Adipocyte (in vitro differentiated cells): ENCODE measurements at regions not wholly inside any gene's neighbourhood (a gene's known extent, or its start where the extent isn't known, plus 50 kb on each side); places are given as distances from the start of the nearest gene placed in this dataset.

Source experiments
- DNase-seq: peaks from one replicate; pipeline ENCODE4 v3.0.0-alpha.2; 2015; ENCODE audit warnings: low read depth
- H3K27me3 ChIP-seq: replicated peaks from 2 replicates; pipeline ENCODE4 v1.7.0; 2013; ENCODE audit warnings: mild to moderate bottlenecking, low read length, moderate library complexity; ENCODE audit not compliant: control insufficient read depth, insufficient read depth
- H3K36me3 ChIP-seq: 2 replicates; pipeline ENCODE4 v1.7.0; 2013; ENCODE audit warnings: low read length, mild to moderate bottlenecking, moderate library complexity; ENCODE audit not compliant: control insufficient read depth, insufficient read depth, severe bottlenecking
- H3K4me1 ChIP-seq: 2 replicates; pipeline ENCODE4 v1.7.0; 2013; ENCODE audit warnings: mild to moderate bottlenecking, low read length, moderate library complexity; ENCODE audit not compliant: control insufficient read depth, insufficient read depth
- H3K4me3 ChIP-seq: 2 replicates; pipeline ENCODE4 v1.7.0; 2013; ENCODE audit warnings: mild to moderate bottlenecking, low read length, moderate library complexity
- H3K9ac ChIP-seq: 2 replicates; pipeline ENCODE4 v1.7.0; 2013; ENCODE audit warnings: mild to moderate bottlenecking, low read length, moderate library complexity
- H3K9me3 ChIP-seq: 2 replicates; pipeline ENCODE4 v1.7.0; 2013; ENCODE audit warnings: mild to moderate bottlenecking, low read length, moderate library complexity; ENCODE audit not compliant: control insufficient read depth

DNA sequence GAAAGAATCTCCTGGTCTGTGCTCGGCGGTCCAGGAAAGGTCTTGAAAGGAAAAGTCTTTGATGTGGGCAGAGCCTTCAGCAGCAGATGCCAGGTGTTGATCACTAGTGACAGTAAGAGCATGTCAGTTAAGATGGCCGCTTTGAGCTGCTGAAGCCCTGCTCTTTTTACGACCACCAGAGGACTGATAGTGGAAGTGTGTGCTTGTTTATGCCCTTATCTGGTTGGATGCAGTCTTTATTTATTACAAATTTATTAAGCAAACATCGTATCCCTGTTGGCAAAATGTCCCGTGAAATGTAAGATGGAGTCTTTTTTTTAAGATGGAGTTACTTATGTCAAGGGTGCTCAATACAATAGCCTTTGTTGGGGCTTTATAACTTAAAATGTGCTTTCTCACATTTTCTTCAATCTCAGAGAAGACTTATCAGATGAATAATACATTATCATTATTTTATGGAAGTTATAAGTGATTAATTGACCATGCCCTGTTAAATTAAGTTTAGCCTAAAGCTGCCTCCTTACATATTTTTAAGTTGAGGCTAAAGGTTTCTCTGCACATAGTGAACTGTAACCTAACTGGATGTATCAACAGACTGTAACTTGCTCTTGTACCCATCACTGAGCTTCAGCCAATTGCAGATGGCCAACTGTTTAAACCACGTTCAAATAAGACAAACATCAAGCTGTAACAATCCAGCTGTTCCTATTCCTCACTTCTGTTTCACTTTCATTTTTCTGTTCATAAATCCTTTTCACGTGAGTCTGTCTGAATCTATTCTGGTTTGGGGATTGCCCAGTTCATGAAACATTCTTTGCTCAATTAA, 97.4 kb upstream of the PIK3CG start:
- DNase-seq, result peak; percentile 73
- Histone ChIP-seq H3K27me3 (no peaks in the 10 kb centered on the region), H3K9me3 (no peaks in the 10 kb centered on the region), H3K36me3 (no peaks in the 10 kb centered on the region), H3K4me3 (peak overlapping the region; percentile 71), H3K4me1 (peaks cover 21% of the 10 kb centered on the region), H3K9ac (peak overlapping the region; percentile 63)

DNA sequence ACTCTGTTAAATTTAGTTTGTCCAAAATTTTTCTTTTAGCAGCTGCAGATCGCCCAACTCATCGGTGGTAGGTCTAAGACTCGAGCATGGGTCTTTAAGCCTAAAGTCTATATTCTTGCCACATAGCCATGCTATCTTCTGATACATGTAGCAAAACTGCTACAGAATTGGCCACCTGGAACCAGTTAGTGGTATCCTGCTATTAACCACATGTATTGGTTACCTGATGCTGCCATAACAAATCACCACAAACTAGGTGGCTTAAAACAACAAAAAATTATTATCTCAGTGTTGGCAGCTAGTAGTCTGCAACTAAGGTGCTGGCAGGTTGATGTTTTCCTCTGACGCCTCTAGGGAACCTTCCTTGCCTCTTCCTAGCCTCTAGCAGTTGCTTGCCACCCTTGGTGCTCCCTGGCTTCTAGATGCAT, 96.7 kb upstream of the PIK3CG start:
- H3K4me1 ChIP-seq, result peaks cover 25% of the 10 kb centered on the region
- no peaks in the 10 kb centered on the region for H3K36me3 ChIP-seq
- no peak for DNase-seq
- H3K9ac ChIP-seq, result peak overlapping the region; percentile 63
- no peaks in the 10 kb centered on the region for H3K27me3 ChIP-seq
- H3K4me3 ChIP-seq, result peak overlapping the region; percentile 71
- H3K9me3 ChIP-seq, result no peaks in the 10 kb centered on the region

DNA sequence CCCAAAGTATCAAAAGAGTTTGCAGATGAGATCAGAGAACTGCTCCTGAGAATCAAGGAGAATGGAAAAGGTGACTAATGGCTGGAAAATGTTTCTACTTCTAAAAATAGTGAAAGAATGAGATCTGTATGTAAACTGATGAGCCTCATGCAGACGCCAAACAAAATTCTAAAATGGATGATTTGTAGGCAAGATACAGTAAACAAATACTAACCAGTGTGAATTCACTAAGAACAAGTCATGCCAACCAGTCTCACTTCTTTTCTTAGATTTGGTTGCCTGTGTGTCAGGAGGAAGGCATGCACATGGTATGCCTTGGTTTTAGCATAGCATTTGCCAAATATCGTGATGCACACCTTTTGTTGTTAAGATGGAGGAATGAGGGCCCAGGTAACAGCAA, 94.9 kb upstream of the PIK3CG start:
- peak overlapping the region; percentile 71 for H3K4me3 ChIP-seq
- H3K36me3 ChIP-seq, result no peaks in the 10 kb centered on the region
- H3K9me3 ChIP-seq, result no peaks in the 10 kb centered on the region
- no peaks in the 10 kb centered on the region for H3K27me3 ChIP-seq
- H3K9ac ChIP-seq, result no peak overlapping the region
- H3K4me1 ChIP-seq, result peaks cover 31% of the 10 kb centered on the region
- DNase-seq, result peak; percentile 86

DNA sequence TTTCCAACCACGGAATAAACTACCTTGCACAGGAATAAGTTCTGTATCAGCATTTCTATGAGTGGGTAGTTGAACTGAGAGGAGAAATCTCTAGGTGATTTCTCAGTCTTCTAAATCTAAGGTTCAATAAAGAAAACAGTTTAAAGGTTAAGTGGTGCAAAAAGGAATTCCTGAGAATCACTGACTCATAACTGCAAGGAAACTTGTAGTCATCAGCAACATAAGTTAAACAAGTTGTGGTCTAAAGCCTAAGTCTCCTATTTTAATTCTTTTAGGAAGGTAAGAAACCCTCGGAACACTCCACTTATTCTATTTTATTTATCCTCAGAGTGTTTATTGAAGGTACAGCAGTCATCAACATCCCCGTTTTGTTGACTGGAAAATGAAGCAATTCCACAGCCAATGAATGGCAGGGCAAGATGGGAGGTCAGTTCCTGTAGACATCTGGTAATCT, 92.4 kb upstream of the PIK3CG start:
- Histone ChIP-seq H3K9ac (peak overlapping the region; percentile 31), H3K4me3 (peak overlapping the region; percentile 31), H3K9me3 (no peaks in the 10 kb centered on the region), H3K4me1 (peaks cover 41% of the 10 kb centered on the region), H3K27me3 (no peaks in the 10 kb centered on the region), H3K36me3 (no peaks in the 10 kb centered on the region)
- DNase-seq, result peak; percentile 69

DNA sequence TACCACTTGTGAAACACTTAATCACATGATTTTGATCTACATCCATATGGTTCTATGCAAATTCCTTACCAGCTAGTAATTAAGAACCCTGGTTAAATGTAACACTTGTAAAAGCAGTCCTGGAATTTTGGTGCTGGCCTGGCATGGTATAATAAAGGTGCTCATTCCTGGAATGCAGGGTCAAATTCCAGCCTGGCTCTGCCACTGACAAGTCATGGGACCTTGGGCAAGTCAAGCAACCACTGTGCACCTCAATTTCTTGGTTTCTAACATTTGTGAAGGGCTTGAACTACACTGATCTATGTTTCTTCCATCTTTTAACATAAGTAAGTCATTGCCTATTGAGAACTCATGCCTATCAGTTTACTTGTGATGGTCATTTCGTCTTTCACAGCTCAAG, 91.9 kb upstream of the PIK3CG start:
- H3K4me1 ChIP-seq, result peaks cover 36% of the 10 kb centered on the region
- no peak for DNase-seq

DNA sequence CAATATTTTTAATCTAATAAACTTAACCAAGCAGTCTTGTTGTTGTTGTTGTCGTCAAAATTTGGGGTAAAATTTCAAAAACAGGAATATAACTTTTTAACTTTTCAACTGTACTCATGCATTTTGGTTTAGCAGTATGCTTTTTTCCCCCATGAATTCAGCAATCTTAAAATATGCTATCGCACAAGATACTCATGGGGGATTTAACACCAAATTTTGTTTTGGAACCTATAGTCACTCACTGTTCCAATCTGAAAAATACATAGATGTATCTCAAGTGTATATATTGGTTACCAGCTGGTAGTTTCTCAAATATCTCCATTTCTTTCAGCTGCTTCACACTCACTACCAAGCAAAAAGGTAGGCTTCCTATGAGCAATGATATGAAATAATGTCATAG, 91.4 kb upstream of the PIK3CG start:
- H3K4me1 ChIP-seq, result peaks cover 32% of the 10 kb centered on the region
- no peak overlapping the region for H3K4me3 ChIP-seq
- H3K9ac ChIP-seq, result no peak overlapping the region
- no peak for DNase-seq
- H3K9me3 ChIP-seq, result no peaks in the 10 kb centered on the region
- H3K36me3 ChIP-seq, result no peaks in the 10 kb centered on the region
- H3K27me3 ChIP-seq, result no peaks in the 10 kb centered on the region

More for the DNA sequence above, 91.9 kb upstream of the PIK3CG start:
- H3K9ac ChIP-seq, result no peak overlapping the region
- H3K36me3 ChIP-seq, result no peaks in the 10 kb centered on the region
- H3K27me3 ChIP-seq, result no peaks in the 10 kb centered on the region
- no peaks in the 10 kb centered on the region for H3K9me3 ChIP-seq
- no peak overlapping the region for H3K4me3 ChIP-seq

DNA sequence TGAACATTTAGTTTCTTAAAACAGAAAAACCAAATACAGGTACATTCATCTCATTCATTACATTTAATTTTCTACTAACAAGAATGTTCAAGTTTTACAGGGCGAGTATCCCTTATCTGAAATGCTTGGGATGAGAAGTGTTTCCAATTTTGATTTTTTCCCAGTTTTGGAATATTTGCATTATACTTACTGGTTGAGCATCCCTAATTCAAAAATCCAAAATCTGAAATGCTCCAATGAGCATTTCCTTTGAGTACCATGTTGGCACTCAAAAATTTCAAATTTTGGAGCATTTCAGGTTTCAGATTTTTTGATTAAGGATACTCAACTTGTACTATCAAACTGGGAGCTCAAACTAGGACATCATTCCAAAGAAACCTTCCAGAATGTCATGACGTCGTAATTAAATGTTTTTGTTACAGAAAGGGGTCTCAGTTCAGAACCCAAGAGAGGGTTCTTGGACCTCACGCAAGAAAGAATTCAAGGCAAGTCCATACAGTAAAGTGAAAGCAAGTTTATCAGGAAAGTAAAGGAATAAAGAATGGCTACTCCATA, 90.8 kb upstream of the PIK3CG start:
- no peaks in the 10 kb centered on the region for H3K36me3 ChIP-seq
- no peak overlapping the region for H3K9ac ChIP-seq
- no peaks in the 10 kb centered on the region for H3K9me3 ChIP-seq

DNA sequence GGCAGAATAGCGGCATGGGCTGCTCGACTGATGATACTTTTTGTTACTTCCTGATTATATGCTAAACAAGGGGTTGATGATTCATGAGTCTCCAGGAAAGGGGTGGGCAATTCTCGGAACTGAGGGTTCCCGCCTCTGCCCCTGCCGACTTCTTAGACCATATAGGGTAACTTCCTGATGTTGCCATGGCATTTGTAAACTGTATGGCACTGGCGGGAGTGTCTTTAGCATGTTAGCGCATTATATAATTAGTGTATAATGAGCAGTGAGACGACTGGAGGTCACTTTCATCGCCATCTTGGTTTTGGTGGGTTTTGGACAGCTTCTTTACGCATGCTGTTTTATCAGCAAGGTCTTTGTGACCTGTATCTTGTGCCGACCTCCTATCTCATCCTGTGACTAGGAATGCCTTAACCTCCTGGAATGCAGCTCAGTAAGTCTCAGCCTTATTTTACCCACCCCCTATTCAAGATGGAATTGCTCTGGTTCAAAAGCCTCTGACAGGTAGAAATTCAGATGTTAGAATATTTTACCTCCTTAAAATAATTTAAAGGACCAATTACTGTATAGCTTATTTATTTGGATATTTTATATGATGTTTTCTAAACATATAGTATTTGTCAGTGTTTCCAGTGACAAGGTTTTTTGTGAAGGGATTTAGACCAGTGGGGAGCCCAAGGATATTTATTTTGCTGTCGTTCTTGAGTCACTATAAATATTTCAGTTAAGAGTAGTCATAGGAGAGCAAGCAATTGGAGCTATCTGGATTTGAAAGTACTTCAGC, 90.1 kb upstream of the PIK3CG start:
- Histone ChIP-seq H3K9me3 (no peaks in the 10 kb centered on the region), H3K9ac (peak overlapping the region; percentile 76), H3K27me3 (no peaks in the 10 kb centered on the region), H3K4me1 (peaks cover 34% of the 10 kb centered on the region), H3K4me3 (peak overlapping the region; percentile 46), H3K36me3 (no peaks in the 10 kb centered on the region)
- DNase-seq, result no peak

More for the DNA sequence above, 90.8 kb upstream of the PIK3CG start:
- no peak for DNase-seq
- H3K4me1 ChIP-seq, result peaks cover 31% of the 10 kb centered on the region
- H3K27me3 ChIP-seq, result no peaks in the 10 kb centered on the region
- H3K4me3 ChIP-seq, result peak overlapping the region; percentile 6

DNA sequence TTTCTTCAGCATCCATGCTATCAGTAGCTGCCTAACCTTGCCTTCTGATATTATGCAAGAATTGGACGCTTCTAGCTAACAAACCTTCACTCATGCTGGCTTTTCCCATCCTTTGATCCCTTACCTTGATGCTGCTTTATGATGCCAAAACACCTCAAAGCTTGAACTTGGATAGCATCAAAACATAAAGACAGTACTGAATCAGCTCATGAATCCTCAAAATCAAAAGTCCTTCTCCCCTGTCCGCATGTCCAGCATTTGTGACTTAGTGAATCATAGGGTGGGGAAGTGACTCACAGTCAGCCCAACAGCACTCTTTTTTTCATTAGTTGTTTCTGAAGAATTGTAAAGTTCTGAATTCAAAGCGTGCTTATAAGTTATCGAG, 89.5 kb upstream of the PIK3CG start:
- no peaks in the 10 kb centered on the region for H3K36me3 ChIP-seq
- peaks cover 30% of the 10 kb centered on the region for H3K4me1 ChIP-seq
- no peaks in the 10 kb centered on the region for H3K9me3 ChIP-seq
- H3K9ac ChIP-seq, result peak overlapping the region; percentile 76
- H3K27me3 ChIP-seq, result no peaks in the 10 kb centered on the region
- DNase-seq, result peak; percentile 78
- peak overlapping the region; percentile 46 for H3K4me3 ChIP-seq

DNA sequence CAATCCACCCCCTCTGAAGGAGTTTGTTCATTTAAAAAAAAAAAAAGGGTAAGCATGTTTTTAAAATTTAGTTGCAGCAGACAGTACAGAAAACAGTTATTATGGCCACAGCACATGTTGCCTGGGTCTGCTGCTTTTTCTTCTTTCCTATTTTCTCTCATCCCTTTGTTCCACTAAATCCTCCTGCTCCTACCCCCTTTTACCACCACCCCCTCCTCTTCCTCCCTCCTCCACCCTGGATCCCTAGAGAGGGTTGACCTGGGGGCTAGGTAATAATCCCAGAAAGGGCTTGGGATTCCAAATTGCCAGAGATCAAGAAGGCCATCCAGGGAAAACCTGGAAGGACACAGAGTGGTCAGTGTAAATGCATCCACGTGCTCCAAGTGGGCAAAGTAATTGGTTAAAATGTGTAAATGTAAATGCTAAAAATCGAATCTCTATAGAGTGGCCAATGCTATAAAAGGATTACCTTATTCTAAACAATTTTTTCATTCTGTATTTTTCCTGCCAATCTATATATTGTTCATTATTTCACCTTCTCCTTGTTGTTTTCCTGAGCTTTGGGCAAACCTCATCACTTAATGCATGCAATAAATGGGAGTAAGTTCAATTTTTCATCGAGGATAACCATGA, 89.0 kb upstream of the PIK3CG start:
- Histone ChIP-seq H3K4me3 (peak overlapping the region; percentile 46), H3K9ac (peak overlapping the region; percentile 76), H3K36me3 (no peaks in the 10 kb centered on the region), H3K27me3 (no peaks in the 10 kb centered on the region), H3K4me1 (peaks cover 30% of the 10 kb centered on the region), H3K9me3 (no peaks in the 10 kb centered on the region)
- DNase-seq, result no peak
